ENCODE measurements at regions not wholly inside any gene's neighbourhood (a gene's known extent, or its start where the extent isn't known, plus 50 kb on each side); places are given as distances from the start of the nearest gene placed in this dataset.

GRCh38 chr11:57092028-57092698, 89.6 kb upstream of the LRRC55 start:
- TF ChIP-seq CTCF (IDR thresholded peaks at IDR 0.05) = no peak
- no peak for TF ChIP-seq POLR2AphosphoS5 (IDR thresholded peaks at IDR 0.05)
